ENCODE measurements at regions not wholly inside any gene's neighbourhood (a gene's known extent, or its start where the extent isn't known, plus 50 kb on each side); places are given as distances from the start of the nearest gene placed in this dataset.

DNA sequence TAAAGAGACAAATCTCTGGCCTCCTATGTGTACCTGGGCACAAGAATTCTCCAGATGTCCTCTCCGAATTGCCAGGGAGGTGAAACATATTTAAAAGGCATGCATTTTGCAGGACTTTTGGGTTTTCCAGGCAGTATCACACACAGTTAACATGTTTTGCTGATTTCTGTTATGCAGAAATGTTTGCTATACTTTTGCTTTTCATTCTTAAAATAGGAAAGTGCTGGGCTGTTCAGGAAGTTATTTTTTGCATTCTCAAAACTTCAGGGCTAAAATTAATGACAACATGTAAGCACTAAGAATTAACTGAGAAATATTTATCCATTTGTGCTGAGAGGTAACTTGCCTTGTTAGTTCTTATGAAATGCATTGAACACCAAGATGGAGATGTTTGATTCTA lies 390.7 kb upstream of the CTSO start:
- H3K27ac Mint-ChIP-seq: no peak overlapping the region
- POLR2A ChIA-PET: no interaction called here

GRCh38 chr4:156336511-156336910 lies 382.8 kb upstream of the CTSO start:
- H3K36me3 Mint-ChIP-seq (ENCODE audit: low read depth): no peaks in the 10 kb centered on the region
- no peak for ATAC-seq (ENCODE audit: low read depth)
- ChIA-PET CTCF (no interaction called here), POLR2A (no interaction called here)
- no peak for DNase-seq
- no peak overlapping the region for H3K27ac Mint-ChIP-seq
- no peak overlapping the region for H3K4me3 Mint-ChIP-seq
- H3K4me1 Mint-ChIP-seq: no peaks in the 10 kb centered on the region
- TF ChIP-seq, protein P1, sequence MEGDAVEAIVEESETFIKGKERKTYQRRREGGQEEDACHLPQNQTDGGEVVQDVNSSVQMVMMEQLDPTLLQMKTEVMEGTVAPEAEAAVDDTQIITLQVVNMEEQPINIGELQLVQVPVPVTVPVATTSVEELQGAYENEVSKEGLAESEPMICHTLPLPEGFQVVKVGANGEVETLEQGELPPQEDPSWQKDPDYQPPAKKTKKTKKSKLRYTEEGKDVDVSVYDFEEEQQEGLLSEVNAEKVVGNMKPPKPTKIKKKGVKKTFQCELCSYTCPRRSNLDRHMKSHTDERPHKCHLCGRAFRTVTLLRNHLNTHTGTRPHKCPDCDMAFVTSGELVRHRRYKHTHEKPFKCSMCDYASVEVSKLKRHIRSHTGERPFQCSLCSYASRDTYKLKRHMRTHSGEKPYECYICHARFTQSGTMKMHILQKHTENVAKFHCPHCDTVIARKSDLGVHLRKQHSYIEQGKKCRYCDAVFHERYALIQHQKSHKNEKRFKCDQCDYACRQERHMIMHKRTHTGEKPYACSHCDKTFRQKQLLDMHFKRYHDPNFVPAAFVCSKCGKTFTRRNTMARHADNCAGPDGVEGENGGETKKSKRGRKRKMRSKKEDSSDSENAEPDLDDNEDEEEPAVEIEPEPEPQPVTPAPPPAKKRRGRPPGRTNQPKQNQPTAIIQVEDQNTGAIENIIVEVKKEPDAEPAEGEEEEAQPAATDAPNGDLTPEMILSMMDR (IDR thresholded peaks at IDR 0.05): no peak
- intact Hi-C loops (cut with micrococcal nuclease): no loop called here
- H3K9me3 Mint-ChIP-seq: no peaks in the 10 kb centered on the region
- no peaks in the 10 kb centered on the region for H3K27me3 Mint-ChIP-seq

More for the DNA sequence above, 390.7 kb upstream of the CTSO start:
- Mint-ChIP-seq H3K9me3 (no peaks in the 10 kb centered on the region), H3K36me3 (ENCODE audit: low read depth) (no peaks in the 10 kb centered on the region), H3K27me3 (no peaks in the 10 kb centered on the region), H3K4me3 (no peak overlapping the region), H3K4me1 (no peaks in the 10 kb centered on the region)
- no peak for DNase-seq
- TF ChIP-seq, protein P1 (IDR thresholded peaks at IDR 0.05): no peak
- ATAC-seq (ENCODE audit: low read depth): no peak
- intact Hi-C loops (cut with micrococcal nuclease): no loop called here
- CTCF ChIA-PET: no interaction called here

DNA sequence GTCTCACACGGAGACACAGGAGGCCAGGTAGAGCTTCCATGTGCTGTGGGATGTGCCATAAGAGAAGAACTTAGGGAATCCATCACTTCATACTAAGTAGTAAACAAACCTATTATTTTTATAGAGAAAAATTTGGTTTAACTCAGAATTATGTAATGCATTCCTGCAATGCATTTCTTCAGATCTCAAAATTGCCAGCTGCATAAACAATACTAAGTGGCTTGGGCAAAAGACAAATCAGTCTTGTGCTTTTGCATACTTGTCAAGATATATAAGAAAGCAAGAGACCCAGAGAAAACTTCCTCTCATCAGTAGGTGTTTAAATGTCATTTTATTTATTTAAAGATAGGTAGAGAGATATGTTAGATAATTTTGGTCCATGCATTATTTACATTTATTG lies 382.1 kb upstream of the CTSO start:
- ChIA-PET POLR2A (no interaction called here), CTCF (no interaction called here)
- intact Hi-C loops (cut with micrococcal nuclease): no loop called here
- Mint-ChIP-seq H3K9me3 (no peaks in the 10 kb centered on the region), H3K27me3 (no peaks in the 10 kb centered on the region), H3K4me3 (no peak overlapping the region), H3K4me1 (no peaks in the 10 kb centered on the region), H3K36me3 (ENCODE audit: low read depth) (no peaks in the 10 kb centered on the region), H3K27ac (no peak overlapping the region)
- TF ChIP-seq, protein P1 (IDR thresholded peaks at IDR 0.05): no peak
- DNase-seq (no peak), ATAC-seq (ENCODE audit: low read depth) (no peak)

DNA sequence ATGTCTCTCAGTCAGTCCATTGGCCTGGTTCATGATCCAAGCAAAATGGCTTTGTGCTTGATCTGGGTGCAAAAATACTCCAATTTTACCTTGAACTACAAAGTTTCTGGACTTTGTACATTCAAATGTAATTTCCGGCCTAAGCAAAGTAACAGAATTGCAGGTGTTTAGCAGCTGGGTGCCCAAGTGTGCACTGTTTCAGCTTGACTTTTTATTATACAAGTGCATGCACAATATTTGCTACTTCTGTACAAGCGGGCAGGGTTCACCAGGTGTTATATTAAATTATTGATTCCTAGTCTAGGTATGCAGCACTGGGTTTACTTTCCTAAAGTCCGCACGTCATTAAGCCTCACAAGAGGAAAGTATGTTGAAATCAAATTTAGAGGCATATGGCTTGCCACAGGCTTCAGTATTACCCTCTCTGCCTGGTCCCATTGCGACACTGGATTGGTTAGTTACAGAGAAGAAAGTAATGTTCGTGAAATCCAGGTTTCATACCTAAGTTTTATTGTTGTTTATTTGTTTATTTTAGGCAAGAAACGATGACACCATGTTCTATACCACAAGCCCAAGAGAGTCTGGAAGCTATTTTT lies 376.9 kb upstream of the CTSO start:
- Mint-ChIP-seq H3K27me3 (no peaks in the 10 kb centered on the region), H3K4me1 (no peaks in the 10 kb centered on the region), H3K9me3 (peaks cover 2% of the 10 kb centered on the region), H3K4me3 (no peak overlapping the region), H3K27ac (no peak overlapping the region), H3K36me3 (ENCODE audit: low read depth) (no peaks in the 10 kb centered on the region)
- ChIA-PET CTCF (no interaction called here), POLR2A (no interaction called here)
- DNase-seq (no peak), ATAC-seq (ENCODE audit: low read depth) (no peak)
- intact Hi-C loops (cut with micrococcal nuclease): no loop called here
- TF ChIP-seq, protein P1 (IDR thresholded peaks at IDR 0.05): no peak

DNA sequence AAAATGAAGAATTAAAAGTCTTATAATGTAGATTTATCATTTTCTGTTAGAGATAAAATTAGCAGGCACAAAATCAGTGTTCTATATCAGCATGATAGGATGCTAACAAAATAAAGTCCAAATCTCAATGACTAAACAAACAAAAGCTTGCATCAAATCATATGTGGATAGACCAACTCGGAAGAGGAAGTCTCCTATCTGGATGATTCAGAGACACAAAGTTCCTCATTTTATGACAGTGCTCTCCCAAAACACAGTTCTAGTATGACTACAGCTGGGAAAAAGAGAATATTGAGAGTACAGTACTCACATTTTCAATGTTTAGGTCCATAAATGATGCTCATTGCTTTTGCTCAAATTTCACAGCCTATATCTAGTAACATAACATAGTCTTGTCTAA lies 376.1 kb upstream of the CTSO start:
- ATAC-seq (ENCODE audit: low read depth) (no peak), DNase-seq (no peak)
- Mint-ChIP-seq H3K36me3 (ENCODE audit: low read depth) (no peaks in the 10 kb centered on the region), H3K27me3 (no peaks in the 10 kb centered on the region), H3K4me3 (no peak overlapping the region), H3K27ac (no peak overlapping the region), H3K9me3 (peaks cover 2% of the 10 kb centered on the region), H3K4me1 (no peaks in the 10 kb centered on the region)
- POLR2A ChIA-PET: no interaction called here
- TF ChIP-seq, protein P1 (IDR thresholded peaks at IDR 0.05): no peak
- intact Hi-C loops (cut with micrococcal nuclease): no loop called here
- CTCF ChIA-PET: no interaction called here

Data from activated B cell treated with CpG ODN at 0.5 μM for 24 hours (primary cell).